ENCODE measurements at regions not wholly inside any gene's neighbourhood (a gene's known extent, or its start where the extent isn't known, plus 50 kb on each side); places are given as distances from the start of the nearest gene placed in this dataset.
A peak's percentile ranks its signal among the peaks of the same experiment; 100 is the strongest.

- DNase-seq (ENCODE audit: low read depth in 2 of 2), result no peak
Measured at GRCh38 chr5:74187757-74188156, 452.8 kb downstream of the ENC1 start.

GRCh38 chr5:74186356-74187315 lies 453.9 kb downstream of the ENC1 start:
- DNase-seq (ENCODE audit: low read depth in 2 of 2), result no peak

GRCh38 chr5:74185599-74185998 lies 454.9 kb downstream of the ENC1 start:
- no peak for DNase-seq (ENCODE audit: low read depth in 2 of 2)

GRCh38 chr5:74184649-74185048 lies 455.9 kb downstream of the ENC1 start:
- no peak for DNase-seq (ENCODE audit: low read depth in 2 of 2)

- DNase-seq (ENCODE audit: low read depth in 2 of 2), result no peak
Measured at GRCh38 chr5:74183041-74183440, 457.5 kb downstream of the ENC1 start.

GRCh38 chr5:74182603-74183002 lies 457.9 kb downstream of the ENC1 start:
- peak in 1 of 2 donors; percentile 8 for DNase-seq (ENCODE audit: low read depth in 2 of 2)

- no peak for DNase-seq (ENCODE audit: low read depth in 2 of 2)
Measured at GRCh38 chr5:74179701-74180100, 460.8 kb downstream of the ENC1 start.

- no peak for DNase-seq (ENCODE audit: low read depth in 2 of 2)
Measured at GRCh38 chr5:74179179-74179578, 461.3 kb downstream of the ENC1 start.

GRCh38 chr5:74177961-74178360 lies 462.6 kb downstream of the ENC1 start:
- DNase-seq (ENCODE audit: low read depth in 2 of 2), result no peak

GRCh38 chr5:74174366-74174765 lies 466.2 kb downstream of the ENC1 start:
- no peak for DNase-seq (ENCODE audit: low read depth in 2 of 2)

- no peak for DNase-seq (ENCODE audit: low read depth in 2 of 2)
Measured at GRCh38 chr5:74173665-74174064, 466.9 kb downstream of the ENC1 start.

GRCh38 chr5:74173241-74173640 lies 467.3 kb downstream of the ENC1 start:
- no peak for DNase-seq (ENCODE audit: low read depth in 2 of 2)

- DNase-seq (ENCODE audit: low read depth in 2 of 2), result no peak
Measured at GRCh38 chr5:74169701-74170100, 470.8 kb downstream of the ENC1 start.

GRCh38 chr5:74167930-74168315 lies 472.6 kb downstream of the ENC1 start:
- DNase-seq (ENCODE audit: low read depth in 2 of 2), result no peak

GRCh38 chr5:74167206-74167929 lies 473.2 kb downstream of the ENC1 start:
- no peak for DNase-seq (ENCODE audit: low read depth in 2 of 2)

- DNase-seq (ENCODE audit: low read depth in 2 of 2), result no peak
Measured at GRCh38 chr5:74166064-74166463, 474.5 kb downstream of the ENC1 start.

- no peak for DNase-seq (ENCODE audit: low read depth in 2 of 2)
Measured at GRCh38 chr5:74164725-74165235, 475.7 kb downstream of the ENC1 start.

- DNase-seq (ENCODE audit: low read depth in 2 of 2), result no peak
Measured at GRCh38 chr5:74162524-74162923, 478.0 kb downstream of the ENC1 start.

GRCh38 chr5:74161170-74161569 lies 479.4 kb downstream of the ENC1 start:
- no peak for DNase-seq (ENCODE audit: low read depth in 2 of 2)

- no peak for DNase-seq (ENCODE audit: low read depth in 2 of 2)
Measured at GRCh38 chr5:74156728-74157383, 483.7 kb downstream of the ENC1 start.

GRCh38 chr5:74155501-74155900 lies 485.0 kb downstream of the ENC1 start:
- DNase-seq (ENCODE audit: low read depth in 2 of 2), result no peak

GRCh38 chr5:74154526-74154925 lies 486.0 kb downstream of the ENC1 start:
- no peak for DNase-seq (ENCODE audit: low read depth in 2 of 2)

Measured in stimulated activated CD8-positive, alpha-beta memory T cell treated with anti-CD3 and anti-CD28 coated beads, Interleukin-2, amount 100 ng/mL, for 48 hours (primary cell).